ENCODE measurements at regions not wholly inside any gene's neighbourhood (a gene's known extent, or its start where the extent isn't known, plus 50 kb on each side); places are given as distances from the start of the nearest gene placed in this dataset.

DNA sequence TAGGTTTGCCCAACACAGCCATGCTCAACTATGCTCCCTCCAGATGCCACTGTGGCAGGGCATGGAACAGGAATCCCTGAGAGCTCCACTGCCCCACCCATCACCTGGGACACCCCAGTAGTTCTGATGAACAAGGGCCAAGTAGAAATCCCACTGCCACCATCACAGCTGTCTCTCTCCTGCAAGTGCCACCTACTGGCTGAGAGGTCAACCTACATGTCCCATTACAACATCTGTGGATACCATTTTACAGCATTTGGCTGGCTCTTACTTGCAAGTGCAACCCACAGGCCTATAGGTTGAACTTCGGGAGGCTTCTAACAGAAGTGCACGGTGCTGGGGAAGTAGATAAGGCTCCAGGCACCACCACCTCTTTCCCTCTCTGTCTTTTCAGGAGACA, 142.5 kb downstream of the CXXC4 start:
- TF ChIP-seq, protein P1, sequence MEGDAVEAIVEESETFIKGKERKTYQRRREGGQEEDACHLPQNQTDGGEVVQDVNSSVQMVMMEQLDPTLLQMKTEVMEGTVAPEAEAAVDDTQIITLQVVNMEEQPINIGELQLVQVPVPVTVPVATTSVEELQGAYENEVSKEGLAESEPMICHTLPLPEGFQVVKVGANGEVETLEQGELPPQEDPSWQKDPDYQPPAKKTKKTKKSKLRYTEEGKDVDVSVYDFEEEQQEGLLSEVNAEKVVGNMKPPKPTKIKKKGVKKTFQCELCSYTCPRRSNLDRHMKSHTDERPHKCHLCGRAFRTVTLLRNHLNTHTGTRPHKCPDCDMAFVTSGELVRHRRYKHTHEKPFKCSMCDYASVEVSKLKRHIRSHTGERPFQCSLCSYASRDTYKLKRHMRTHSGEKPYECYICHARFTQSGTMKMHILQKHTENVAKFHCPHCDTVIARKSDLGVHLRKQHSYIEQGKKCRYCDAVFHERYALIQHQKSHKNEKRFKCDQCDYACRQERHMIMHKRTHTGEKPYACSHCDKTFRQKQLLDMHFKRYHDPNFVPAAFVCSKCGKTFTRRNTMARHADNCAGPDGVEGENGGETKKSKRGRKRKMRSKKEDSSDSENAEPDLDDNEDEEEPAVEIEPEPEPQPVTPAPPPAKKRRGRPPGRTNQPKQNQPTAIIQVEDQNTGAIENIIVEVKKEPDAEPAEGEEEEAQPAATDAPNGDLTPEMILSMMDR (IDR thresholded peaks at IDR 0.05): no peak
- TF ChIP-seq POLR2A (IDR thresholded peaks at IDR 0.05): no peak
